Gastrocnemius medialis (tissue), 4 donors: ENCODE measurements at regions not wholly inside any gene's neighbourhood (a gene's known extent, or its start where the extent isn't known, plus 50 kb on each side); places are given as distances from the start of the nearest gene placed in this dataset.

Experiments
- ATAC-seq, 2 donors: fragments of 150-250 bp; one replicate each; pipeline ENCODE4 v1.9.1; 2016
- DNase-seq, 2 donors: peaks; one replicate each; pipeline ENCODE4 v3.0.0-alpha.2; 2019
- H3K27ac ChIP-seq, 4 donors: fragments of 200-600 bp; sonication (generic); 1 replicate in 1 of 4; 2 replicates in 3 of 4; pipeline ENCODE4 v1.5.1; 2016 to 2018; ENCODE audit warnings: mild to moderate bottlenecking in 2 of 4, moderate library complexity in 1 of 4
- H3K27me3 ChIP-seq, 3 donors: fragments of 200-600 bp; sonication (generic) in 2 of 3; 1 replicate in 1 of 3; 2 replicates in 2 of 3; pipeline versions ENCODE4 v1.5.1 to v1.6.0; 2016 to 2019; ENCODE audit warnings: mild to moderate bottlenecking in 1 of 3, moderate library complexity in 1 of 3
- H3K36me3 ChIP-seq, 2 donors: fragments of 200-600 bp; sonication (generic) in 1 of 2; one replicate each; pipeline ENCODE4 v1.5.1; 2017 to 2018
- H3K4me1 ChIP-seq, 2 donors: fragments of 200-600 bp; sonication (generic) in 1 of 2; one replicate each; pipeline ENCODE4 v1.5.1; 2016 to 2017; ENCODE audit warnings: mild to moderate bottlenecking in 2 of 2
- H3K4me3 ChIP-seq, 4 donors: fragments of 200-600 bp; sonication (generic) in 3 of 4; 1 replicate in 1 of 4; 2 replicates in 3 of 4; pipeline ENCODE4 v1.5.1; 2016 to 2019; ENCODE audit warnings: mild to moderate bottlenecking in 2 of 4
- H3K9me3 ChIP-seq, 3 donors: fragments of 200-600 bp; sonication (generic) in 2 of 3; 1 replicate in 1 of 3; 2 replicates in 2 of 3; pipeline ENCODE4 v1.5.1; 2016 to 2019
- CTCF ChIP-seq, 5 experiments: fragments of 450-650 bp in 3 of 5; fragments of 200-600 bp in 2 of 5; sonication (generic) in 2 of 5; IDR thresholded peaks in 4 of 5; conservative IDR thresholded peaks in 1 of 5; 1 replicate in 4 of 5; 2 replicates in 1 of 5; pipeline ENCODE4 v1.5.1; 2016 to 2019; ENCODE audit warnings: antibody characterized with exemption in 5 of 5, mild to moderate bottlenecking in 3 of 5, moderate library complexity in 3 of 5
- POLR2A ChIP-seq, 2 donors: fragments of 450-650 bp; IDR thresholded peaks; one replicate each; pipeline ENCODE4 v1.6.1; 2017; ENCODE audit warnings: antibody characterized with exemption in 2 of 2, mild to moderate bottlenecking in 2 of 2, moderate library complexity in 2 of 2
- in situ Hi-C, 4 donors: fragments of 200-750 bp; cut with MboI; loops; one replicate each; pipeline versions ENCODE4 v1.15.0 to v1.8.0; 2017; ENCODE audit warnings: low sequenced_read_pairs in 4 of 4
- intact Hi-C: fragments of 100-400 bp; cut with DNase I; formaldehyde crosslinking; loops from one replicate; pipeline ENCODE4 v1.15.1; 2023; ENCODE audit warnings: low total_unique reads

GRCh38 chr2:38442643-38443541, 65.8 kb upstream of the ATL2 start:
- Histone ChIP-seq H3K36me3 (no peaks in the 10 kb centered on the region), H3K9me3 (no peaks in the 10 kb centered on the region), H3K4me3 (no peak overlapping the region), H3K4me1 (peaks cover 17 to 21% of the 10 kb centered on the region in 2 donors), H3K27me3 (no peaks in the 10 kb centered on the region), H3K27ac (no peak overlapping the region)
- intact Hi-C loops: no loop called here
- TF ChIP-seq POLR2A (IDR thresholded peaks at IDR 0.05): no peak
- TF ChIP-seq CTCF (IDR thresholded peaks at IDR 0.05 in 4 of 5, conservative IDR thresholded peaks at IDR 0.05 in 1 of 5): no peak
- DNase-seq (peak in 1 of 2 donors; percentile 26), ATAC-seq (peak in 1 of 2 donors; percentile 63)
- in situ Hi-C loops: no loop called here

- DNase-seq (no peak), ATAC-seq (no peak)
- no peaks in the 10 kb centered on the region for H3K36me3 ChIP-seq
- H3K4me3 ChIP-seq: no peak overlapping the region
- H3K4me1 ChIP-seq: peaks cover 17 to 21% of the 10 kb centered on the region in 2 donors
- H3K9me3 ChIP-seq: no peaks in the 10 kb centered on the region
- in situ Hi-C loops (no loop called here), intact Hi-C loops (no loop called here)
- no peak overlapping the region for H3K27ac ChIP-seq
- TF ChIP-seq CTCF (IDR thresholded peaks at IDR 0.05 in 4 of 5, conservative IDR thresholded peaks at IDR 0.05 in 1 of 5) (no peak), POLR2A (IDR thresholded peaks at IDR 0.05) (no peak)
- no peaks in the 10 kb centered on the region for H3K27me3 ChIP-seq
Observed at GRCh38 chr2:38441346-38441745, 64.3 kb upstream of the ATL2 start.

- TF ChIP-seq POLR2A (IDR thresholded peaks at IDR 0.05) (no peak), CTCF (IDR thresholded peaks at IDR 0.05 in 4 of 5, conservative IDR thresholded peaks at IDR 0.05 in 1 of 5) (no peak)
- Histone ChIP-seq H3K27ac (no peak overlapping the region), H3K27me3 (no peaks in the 10 kb centered on the region), H3K4me3 (no peak overlapping the region), H3K36me3 (no peaks in the 10 kb centered on the region), H3K4me1 (peaks cover 17 to 21% of the 10 kb centered on the region in 2 donors), H3K9me3 (no peaks in the 10 kb centered on the region)
- in situ Hi-C loops (no loop called here), intact Hi-C loops (no loop called here)
- DNase-seq (no peak), ATAC-seq (peak in 1 of 2 donors; percentile 16)
Observed at GRCh38 chr2:38440655-38441054, 63.6 kb upstream of the ATL2 start.

- Histone ChIP-seq H3K9me3 (no peaks in the 10 kb centered on the region), H3K4me1 (peaks cover 17 to 21% of the 10 kb centered on the region in 2 donors), H3K27me3 (no peaks in the 10 kb centered on the region), H3K4me3 (no peak overlapping the region), H3K27ac (no peak overlapping the region), H3K36me3 (no peaks in the 10 kb centered on the region)
- intact Hi-C loops: no loop called here
- in situ Hi-C loops: no loop called here
- no peak for ATAC-seq
- no peak for DNase-seq
- TF ChIP-seq CTCF (IDR thresholded peaks at IDR 0.05 in 4 of 5, conservative IDR thresholded peaks at IDR 0.05 in 1 of 5) (no peak), POLR2A (IDR thresholded peaks at IDR 0.05) (no peak)
Observed at GRCh38 chr2:38439863-38440262, 62.8 kb upstream of the ATL2 start.
